NCI-H345 treated with DMSO at 0.1 percent for 48 hours (cell line): ENCODE measurements at regions not wholly inside any gene's neighbourhood (a gene's known extent, or its start where the extent isn't known, plus 50 kb on each side); places are given as distances from the start of the nearest gene placed in this dataset.

Source experiments
- DNase-seq: peaks from one replicate; lab custom pipeline; 2025; ENCODE audit not compliant: unreplicated experiment; lab: John Stamatoyannopoulos, UW

DNA sequence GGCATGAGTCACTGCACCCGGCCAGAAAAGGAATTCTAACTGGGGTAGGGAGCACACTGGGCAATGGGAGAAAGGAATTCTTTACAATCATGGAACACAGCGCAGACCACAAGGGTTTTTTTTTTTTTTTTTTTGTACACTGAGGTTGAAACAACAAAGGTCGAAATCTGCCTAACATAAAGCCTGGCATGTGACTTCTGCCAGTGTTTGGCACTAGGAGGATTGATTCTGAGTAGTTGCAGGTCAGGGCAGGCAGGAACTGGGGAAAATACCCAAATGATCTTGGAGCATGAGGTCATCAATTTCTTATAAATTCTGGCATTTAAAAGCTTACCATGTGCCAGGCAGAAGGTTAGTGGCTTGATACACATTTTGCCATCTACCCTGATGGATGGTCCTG lies 202.0 kb upstream of the SNX19 start:
- no peak for DNase-seq

DNA sequence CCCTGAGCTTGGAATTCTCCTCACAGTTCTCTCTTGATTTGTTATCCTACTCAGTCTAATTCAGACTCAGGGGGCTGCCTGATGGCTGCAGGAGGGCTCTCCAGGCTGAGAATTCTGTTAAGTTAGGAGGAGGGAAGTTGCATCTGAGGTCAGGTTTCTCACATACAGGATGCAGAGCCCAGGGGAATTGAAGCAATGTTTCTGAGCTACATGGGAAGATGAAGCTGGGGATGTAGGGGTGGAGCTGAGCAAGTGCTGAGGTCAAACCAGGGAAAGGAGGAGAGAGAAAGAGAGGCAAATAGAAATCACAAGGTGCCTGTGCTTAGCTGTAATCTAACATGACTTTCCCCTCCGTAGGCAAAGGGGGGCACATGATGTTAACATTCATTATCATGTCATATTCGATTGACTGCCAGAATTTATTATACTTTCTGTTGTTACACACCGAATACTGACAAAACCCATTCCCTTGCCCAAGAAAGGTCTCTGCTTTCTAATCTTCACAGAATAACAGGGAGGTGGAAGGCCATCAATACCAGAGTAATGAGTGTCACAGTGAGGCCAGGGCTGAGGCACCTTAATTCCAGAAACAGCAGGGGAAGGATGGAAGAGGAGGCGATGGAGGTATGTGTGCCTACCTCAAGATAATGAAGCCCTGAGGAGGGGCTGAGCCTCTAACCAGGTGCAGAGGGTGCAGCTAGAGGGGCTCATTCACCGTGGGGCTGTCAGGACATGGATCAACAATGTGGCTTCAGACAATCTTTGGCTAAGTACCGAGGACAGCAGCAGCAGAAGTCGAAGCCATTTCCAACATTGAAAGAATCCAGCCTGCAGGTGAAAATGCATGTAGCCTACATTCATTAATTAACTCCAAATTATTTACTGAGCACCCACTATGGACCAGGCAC lies 205.4 kb upstream of the SNX19 start:
- DNase-seq: no peak

DNA sequence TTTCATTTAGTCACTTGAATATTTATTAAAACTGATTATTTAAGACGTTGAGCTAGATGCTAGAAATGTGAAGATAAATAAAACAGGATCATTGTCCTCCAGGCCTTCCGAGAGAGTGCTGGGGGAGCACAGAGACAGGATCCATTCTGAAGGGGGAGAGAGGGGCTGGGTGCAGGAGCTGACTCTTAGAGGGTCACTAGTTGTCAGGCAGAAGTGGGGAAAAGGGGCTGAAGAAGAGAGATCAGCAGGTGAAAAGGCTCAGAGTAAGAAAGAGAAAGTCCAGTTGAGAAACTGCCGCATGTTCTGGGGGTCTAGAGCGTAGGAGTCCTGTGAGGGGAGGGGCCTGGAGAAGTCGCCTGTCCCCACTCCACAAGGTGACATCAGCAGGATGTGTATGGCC lies 206.2 kb upstream of the SNX19 start:
- DNase-seq: no peak

- DNase-seq: no peak
These were observed 213.2 kb upstream of the SNX19 start for GRCh38 chr11:131129474-131129873.

- DNase-seq: no peak
These were observed 219.3 kb upstream of the SNX19 start for GRCh38 chr11:131135611-131136010.

DNA sequence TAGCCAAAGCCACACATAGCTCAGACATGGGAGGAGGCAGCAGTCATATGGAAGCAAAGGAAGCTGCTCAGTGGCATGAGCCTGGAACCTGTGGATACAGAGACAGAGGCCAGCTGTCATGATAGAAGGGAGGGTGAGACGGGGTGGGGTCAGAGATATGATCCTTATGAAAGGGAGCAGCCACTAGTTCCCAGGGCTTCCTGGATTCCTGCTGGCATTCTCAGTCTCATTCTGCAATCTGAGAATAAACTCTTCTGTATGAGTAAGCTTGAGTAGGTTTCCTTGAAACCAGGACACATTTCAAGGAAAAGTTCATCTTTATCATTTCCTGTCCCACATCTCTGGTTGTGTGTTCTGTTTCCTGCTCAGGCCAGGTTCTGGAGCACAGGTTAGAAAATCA lies 220.2 kb upstream of the SNX19 start:
- DNase-seq: no peak

GRCh38 chr11:131137046-131137445 lies 220.8 kb upstream of the SNX19 start:
- no peak for DNase-seq

- no peak for DNase-seq
These were observed 222.5 kb upstream of the SNX19 start for GRCh38 chr11:131138731-131139130.

GRCh38 chr11:131145791-131146190 lies 224.6 kb upstream of the NTM start:
- DNase-seq: no peak

GRCh38 chr11:131146827-131147490 lies 223.5 kb upstream of the NTM start:
- DNase-seq: no peak

DNA sequence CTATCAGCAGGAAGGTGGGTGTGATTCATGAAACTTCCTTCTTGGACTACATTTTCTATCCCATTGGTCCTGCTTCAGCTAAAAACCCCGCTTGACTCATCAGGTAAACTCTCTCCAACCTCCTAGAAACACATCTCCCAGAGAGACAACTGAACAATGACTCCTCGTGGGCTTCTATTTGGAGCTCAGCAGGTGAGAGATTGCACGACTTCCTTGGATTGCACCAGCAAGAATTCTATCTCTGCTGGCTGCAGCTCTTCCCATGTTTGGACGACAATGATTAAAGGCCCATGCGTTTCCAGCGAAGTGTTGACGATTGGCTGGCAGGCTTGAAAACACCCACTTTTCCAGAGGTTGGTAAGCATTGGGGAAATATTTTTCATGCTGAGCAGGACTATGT lies 216.1 kb upstream of the NTM start:
- DNase-seq: no peak

DNA sequence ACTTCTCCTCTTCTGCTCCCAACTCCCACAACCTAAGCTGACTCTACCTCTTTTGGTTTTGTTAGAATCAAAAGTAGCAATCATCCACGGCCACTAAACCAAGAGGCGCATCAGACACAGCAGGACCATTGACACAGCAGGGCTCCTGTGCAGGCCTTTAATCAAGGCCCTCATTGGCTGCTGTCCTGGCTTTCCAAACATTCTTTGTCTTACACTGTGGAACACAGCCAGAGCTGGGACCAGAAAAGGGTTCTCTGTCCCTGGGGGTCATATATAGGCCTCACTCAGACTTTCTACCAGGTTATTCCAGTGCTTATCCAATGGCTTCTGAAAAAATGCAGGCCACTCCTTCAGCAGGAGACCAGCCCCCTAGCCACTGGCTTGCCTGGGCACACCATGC lies 212.7 kb upstream of the NTM start:
- no peak for DNase-seq

DNA sequence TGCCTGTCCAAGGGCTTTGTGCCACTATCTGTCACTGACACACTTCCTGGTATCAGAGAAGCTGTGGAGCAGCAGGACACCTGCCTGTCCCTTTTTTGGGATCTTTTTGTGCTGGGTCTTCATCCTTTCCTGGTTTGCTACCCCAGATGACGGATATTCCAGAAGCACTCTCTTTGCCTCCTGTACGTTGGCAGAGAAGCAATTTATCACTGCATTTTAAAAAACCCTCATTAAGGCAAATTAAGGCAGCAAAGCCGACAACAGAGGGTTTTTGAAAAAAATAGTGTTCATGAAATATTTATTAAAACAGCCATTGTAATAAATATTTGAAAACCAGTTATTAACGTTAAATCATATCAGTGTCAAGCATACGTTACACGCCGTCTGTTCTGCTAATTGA lies 209.6 kb upstream of the NTM start:
- no peak for DNase-seq

DNA sequence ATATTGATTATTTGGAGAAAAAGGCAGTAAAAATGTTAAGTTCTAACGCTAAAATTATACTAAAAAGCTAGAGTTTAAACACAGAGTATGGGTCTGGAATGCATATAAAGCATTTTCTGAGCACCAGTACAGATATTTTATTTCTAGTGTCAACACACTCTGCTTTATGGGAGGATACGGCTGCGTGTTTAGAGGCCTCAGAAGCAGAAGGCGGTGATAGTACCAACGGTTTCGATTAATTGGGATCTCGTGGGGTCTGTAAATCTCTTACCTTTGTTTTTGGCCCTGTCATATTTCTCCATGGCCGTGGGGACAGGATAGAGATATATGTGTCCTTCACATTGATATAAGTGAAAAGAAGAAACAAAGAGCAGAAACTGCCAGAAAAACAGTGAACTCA lies 206.8 kb upstream of the NTM start:
- no peak for DNase-seq

DNA sequence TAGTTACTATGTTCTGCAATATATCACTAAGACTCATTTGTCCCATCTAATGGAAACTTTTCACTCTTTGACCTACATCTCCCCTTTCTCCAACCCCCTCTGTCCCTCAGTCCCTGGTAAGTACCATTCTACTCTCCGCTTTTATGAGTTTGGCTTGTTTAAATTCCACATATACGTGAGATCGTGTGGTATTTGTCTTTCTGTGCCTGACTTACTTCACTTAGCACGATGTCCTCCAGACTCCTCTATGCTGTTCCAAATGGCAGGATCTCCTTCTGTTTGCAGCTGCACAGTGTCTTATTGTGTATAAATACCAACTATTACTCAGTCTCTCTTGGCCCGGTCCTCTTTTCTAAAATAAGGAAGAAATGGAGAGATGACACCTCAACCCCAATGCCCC lies 205.4 kb upstream of the NTM start:
- DNase-seq: no peak

- DNase-seq: no peak
These were observed 201.3 kb upstream of the NTM start for GRCh38 chr11:131168839-131169713.

DNA sequence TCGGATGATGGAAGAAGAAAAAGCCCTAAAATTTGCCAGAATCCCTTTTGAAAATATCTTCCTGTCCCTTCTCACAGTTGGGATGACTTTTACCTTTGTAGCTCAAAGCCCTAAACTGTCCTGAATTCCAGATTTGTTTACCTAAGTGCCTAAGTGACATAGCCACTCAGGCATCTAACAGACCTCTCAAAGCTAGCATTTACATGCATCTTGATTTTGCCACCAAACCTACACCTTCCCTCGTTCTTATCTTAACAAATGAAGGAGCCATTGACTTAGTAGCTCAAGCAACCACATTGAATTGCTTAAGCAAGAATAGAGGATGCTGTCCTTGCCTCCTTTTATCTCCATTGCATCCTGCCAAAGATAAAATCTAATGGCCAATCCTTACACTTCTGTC lies 198.4 kb upstream of the NTM start:
- no peak for DNase-seq

DNA sequence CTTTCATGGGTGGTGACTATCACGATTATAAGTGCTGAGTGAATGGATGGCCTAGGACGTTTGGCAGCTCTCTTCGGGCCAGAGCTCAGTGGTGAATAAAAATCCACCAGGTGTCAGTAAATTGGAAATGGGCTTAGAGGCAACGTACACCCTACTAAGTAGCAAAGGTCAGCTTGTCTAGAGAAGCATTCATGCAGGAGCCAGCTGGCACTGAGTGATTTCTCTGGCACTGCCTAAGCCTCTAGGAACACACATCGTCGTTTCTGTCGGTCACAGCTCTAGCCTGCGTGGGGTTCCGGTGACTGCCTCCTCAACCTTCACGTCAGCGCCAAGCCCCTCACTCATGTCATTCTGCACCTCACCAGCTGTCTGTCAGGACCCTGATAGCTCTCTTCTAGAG lies 192.4 kb upstream of the NTM start:
- DNase-seq: no peak

DNA sequence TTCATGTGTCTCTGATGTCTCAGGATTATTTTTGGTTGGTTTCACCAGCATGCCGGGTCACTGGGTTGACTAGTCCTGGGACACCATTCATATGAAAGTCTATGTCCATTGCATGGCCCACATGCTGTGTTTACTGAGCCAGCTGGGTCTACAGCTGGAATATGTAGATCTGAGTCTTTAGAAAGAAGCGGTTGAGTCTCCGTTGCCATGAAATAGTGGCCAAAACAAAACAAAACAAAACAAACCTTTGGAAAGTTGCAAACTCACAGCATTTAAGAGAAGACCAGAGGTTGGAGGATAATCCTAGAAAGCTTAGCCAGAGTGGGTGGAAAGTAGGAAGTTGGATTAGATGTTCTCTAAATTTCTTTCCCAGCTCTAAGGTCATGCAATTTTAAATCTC lies 191.8 kb upstream of the NTM start:
- no peak for DNase-seq

GRCh38 chr11:131179836-131180235 lies 190.6 kb upstream of the NTM start:
- DNase-seq: no peak

- DNase-seq: no peak
These were observed 184.5 kb upstream of the NTM start for GRCh38 chr11:131185915-131186314.
